Daoy (cell line): ENCODE measurements at regions not wholly inside any gene's neighbourhood (a gene's known extent, or its start where the extent isn't known, plus 50 kb on each side); places are given as distances from the start of the nearest gene placed in this dataset.
A peak's percentile ranks its signal among the peaks of the same experiment; 100 is the strongest.

Experiments used
- DNase-seq: peaks from one replicate; pipeline ENCODE4 v3.0.0-alpha.2; 2015; ENCODE audit warnings: low read depth

DNA sequence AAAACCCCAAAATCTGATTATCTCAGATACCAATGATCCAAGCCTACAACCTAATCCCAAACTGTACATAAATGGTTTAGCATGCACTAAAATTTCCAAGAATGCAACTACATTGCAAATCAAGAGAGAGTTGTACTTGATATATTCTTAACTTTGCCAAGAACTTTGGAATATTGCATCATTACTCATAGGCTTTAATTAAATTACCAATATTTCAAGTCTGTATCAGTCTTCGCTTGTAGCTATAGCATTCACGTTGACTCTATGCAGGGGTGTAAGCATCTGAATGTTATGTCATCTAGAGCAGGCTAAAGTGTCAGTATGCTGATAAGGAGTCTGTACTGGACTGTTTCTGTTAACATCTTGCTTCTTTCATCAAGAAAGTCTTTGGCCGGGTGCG is 56.3 kb downstream of the FOXI3 start:
- DNase-seq, result no peak

DNA sequence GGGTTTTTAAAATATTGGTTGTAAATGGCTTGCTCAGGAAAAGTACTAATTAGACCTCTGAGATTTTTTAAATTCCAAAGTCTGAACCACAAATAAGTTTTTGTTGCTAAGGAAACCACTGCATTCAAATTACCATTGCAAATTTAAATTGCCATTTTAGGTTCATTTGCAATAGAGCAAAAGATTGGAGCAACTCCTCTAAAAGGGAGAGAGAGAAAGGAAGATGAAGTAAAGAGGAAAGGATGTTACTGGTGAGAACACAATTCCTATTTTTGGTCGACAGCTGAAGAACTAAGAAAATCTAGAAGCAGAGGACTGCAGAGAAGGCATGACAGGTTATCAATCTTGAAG is 74.9 kb downstream of the FOXI3 start:
- DNase-seq, result no peak

DNA sequence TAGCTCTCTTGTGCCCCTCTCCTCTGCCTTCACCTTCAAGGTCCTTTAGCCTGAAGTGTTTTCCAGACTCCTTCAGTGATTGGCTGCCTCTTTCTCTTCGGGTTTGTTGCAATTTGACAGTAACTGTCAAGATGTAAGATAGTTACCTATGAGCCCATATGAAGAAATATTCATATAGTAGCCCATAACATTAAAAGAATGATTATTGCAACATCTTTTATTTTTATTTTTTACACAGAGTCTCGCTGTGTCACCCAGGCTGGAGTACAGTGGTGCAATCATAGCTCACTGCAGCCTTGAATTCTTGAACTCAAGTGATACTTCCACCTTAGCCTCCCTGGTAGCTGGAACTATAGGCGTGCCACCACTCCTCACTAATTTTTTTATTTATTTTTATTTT is 80.5 kb downstream of the FOXI3 start:
- DNase-seq, result no peak

DNA sequence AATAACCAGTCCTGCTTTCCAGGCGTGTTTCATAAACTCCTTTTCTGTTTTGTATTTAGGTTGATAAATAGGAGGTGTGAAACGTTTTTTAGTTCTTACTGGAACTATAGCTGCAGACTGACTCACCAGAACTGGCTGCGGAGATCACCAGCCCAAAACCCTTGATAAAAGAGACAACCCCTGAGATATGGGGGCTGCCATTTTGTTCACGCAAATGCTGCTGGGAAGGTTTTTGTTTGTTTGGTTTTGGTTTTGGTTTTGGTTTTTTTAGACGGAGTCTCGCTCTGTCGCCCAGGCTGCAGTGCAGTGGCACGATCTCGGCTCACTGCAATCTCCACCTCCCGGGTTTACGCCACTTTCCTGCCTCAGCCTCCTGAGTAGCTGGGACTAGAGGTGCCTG is 87.1 kb downstream of the FOXI3 start:
- peak; percentile 37 for DNase-seq

DNA sequence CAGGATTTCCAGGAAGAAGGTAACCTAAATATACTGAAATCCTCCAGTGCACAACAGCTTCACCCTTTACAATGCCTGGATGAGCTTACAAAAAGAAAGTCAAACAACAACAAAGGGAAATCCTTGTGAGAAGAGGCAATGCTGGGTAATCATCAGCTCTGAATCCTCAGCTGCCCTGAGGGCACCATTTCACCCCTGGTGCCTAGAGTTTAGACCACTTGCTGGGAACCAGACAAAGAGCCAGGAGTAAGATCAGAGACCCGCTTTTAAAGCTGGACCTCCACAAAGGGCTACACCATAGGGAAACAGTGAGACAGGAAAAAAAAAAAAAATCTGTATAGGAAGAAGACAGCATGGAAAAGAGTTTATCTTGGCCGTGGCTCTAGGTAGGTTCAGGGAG is 97.0 kb downstream of the FOXI3 start:
- no peak for DNase-seq

DNA sequence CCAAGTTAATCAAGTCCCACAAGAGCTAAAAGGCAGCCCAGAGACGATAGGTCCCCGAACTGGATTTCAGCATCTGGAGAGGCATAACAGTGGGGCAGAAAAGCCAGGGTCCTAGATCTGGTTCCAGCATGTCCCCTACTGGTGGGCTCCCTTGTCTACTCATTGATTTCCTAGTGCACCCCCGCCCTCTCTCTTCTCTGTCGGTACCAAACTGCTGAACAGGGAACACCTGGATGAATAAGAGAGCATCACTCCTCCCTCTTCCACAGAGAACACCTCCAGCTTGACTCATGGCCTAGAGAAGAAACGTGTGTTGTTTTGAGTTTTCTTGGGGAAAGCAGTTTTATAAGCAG is 101.3 kb downstream of the FOXI3 start:
- no peak for DNase-seq

DNA sequence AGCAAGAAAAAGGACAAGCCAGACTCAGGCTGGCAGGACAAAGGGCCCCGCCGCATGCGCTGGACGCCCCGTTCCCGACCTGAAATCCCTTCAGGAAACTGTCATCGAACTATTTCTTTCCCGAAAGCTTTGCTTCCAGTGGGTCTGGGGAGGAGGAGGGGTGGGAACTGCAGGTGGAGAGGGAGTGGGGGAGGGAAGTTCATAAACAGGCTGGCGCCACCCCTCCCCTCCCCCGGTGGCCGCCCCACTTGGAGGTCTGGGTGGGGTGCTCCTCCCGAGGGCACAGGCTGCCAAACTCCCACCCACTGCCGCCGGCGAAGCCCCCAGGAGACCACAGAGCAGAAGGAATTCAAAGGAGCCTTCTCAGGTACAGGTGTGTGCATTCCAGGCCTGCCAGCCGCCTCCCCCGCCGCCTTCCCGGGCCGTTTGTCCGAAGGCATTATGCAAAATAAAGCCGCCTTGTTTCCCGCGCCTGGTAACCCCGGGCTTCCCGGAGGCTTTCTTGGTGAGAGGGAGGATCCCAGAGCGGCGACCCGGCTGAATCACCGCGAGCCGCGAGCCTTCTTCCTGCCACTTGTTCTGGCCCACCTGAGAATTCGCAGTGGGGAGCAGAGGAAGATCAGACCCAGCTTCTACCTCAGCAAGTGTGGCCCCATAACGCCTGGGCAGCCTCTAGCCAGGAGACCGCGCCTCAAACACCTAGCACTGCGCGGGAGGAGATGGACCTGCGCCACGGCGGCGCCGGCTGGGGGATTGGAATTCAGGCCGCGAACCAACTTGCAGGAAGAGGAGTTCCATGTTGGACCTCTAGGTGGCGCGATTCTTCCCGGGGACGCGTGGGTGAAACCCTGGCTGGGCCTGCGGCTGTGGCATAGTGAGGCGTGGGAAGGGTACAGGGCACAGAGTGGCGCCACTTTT is 101.9 kb downstream of the FOXI3 start:
- peak; percentile 73 for DNase-seq

DNA sequence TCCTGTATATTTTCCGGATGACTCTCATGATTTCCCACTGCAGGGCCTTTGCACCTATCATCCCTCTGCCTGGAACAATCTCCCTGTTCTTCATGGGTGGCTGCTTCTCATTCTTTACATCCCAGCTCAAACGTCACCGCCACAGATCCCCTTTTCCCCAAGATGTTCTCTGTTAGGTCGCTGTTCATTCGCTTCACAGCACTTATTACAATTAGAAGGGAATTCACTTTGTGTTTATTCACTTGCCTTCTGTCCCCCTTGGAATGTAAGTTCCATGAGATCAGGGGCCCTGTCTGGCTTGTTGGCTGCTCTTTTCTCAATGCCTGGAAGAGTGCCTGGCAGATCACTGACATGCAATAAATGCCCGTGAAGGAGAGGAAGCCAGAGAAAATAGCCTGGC is 106.7 kb downstream of the FOXI3 start:
- DNase-seq, result no peak

DNA sequence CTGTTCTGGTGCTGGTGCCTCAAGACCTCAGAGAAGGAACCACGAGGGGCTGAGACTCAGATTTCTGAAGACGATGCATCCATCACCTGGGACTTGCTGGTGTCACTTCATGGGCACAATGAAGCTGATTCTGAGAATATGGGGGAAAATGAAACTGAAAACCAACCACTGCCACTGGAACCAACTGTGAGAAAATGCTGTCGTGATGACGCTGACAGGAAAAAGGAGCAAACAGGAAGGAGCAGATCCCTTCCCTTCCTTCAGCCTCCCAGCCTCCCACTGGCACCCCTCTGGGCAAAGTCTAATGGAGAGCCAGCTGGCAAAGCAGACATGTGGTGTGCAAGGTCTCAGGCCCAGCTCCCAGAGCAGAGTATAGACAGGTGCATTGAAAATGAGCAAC is 109.7 kb downstream of the FOXI3 start:
- DNase-seq, result peak; percentile 50

DNA sequence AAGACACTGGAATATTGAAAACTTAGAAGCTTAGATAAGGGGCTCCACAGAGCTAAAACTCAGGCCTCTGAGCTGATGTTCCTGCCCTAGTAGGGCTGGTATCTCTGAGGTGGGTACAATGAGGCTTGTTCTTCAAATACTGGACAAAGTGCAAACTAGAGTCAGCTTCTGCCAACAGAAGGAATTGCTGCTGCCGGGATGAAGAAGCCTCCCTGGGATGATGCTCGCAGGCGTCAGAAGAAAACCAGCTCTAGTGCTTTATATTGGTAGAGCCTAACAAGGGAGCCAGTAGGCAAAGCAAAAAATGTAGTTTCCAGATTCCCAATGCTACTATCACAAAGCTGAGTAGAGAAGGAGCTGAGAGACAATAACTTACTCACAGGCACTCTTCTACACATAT is 118.1 kb downstream of the FOXI3 start:
- DNase-seq, result no peak

DNA sequence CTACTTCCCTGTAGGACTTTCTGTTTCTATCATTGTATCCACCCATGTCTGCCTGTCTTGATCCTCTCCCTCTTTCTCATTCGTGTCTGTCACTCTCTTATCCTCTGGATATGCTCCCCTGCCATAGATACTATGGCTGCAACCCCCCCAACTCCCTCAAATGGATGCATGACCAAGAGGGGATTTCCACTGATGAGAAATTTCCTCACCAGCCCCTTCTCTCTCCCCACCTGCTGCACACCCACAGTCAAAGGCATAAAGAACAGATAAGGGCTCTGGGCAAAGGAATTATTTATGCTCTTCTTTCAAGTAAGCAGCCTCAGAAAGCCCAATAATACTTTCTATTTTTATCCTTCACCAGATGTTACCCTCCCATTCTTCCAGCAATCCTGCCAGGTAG is 121.3 kb downstream of the FOXI3 start:
- DNase-seq, result peak; percentile 11

DNA sequence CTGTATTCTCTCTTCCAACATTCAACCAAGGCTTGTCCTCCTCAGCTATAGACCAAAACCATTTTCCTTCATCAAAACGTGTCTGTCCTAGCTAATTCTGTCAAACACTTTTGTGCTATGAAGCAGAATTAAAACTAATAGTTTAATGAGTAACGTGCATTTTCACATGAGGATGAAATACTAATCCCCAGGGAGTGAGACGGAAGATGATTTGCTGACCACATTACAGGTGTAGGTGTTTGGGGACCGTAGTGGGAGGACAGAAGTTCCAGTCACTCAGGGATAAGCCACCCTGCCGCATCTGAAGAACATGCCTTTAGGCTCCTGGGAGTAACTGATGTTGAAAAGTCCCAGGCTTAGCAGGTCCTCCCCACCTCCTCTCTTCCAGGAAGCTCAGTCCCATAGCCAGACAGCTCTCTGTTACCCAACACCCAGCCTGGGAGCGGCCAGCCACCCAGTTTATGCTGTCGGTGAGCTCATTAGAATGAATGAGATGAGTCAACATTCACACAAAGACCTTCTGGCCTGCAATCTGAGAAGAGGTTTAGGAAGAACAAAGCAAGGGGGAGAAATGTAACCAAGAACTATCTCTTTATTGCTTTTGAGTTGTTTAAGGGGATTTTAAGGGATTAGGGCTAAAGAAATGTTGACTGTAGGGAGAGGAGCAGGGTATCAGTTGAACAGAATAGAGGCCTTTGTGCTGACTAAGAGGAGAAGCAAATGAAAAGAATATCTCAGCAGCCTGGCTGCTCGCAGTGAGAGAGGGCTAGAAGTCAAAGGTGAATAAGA is 122.5 kb downstream of the FOXI3 start:
- DNase-seq, result peak; percentile 87

DNA sequence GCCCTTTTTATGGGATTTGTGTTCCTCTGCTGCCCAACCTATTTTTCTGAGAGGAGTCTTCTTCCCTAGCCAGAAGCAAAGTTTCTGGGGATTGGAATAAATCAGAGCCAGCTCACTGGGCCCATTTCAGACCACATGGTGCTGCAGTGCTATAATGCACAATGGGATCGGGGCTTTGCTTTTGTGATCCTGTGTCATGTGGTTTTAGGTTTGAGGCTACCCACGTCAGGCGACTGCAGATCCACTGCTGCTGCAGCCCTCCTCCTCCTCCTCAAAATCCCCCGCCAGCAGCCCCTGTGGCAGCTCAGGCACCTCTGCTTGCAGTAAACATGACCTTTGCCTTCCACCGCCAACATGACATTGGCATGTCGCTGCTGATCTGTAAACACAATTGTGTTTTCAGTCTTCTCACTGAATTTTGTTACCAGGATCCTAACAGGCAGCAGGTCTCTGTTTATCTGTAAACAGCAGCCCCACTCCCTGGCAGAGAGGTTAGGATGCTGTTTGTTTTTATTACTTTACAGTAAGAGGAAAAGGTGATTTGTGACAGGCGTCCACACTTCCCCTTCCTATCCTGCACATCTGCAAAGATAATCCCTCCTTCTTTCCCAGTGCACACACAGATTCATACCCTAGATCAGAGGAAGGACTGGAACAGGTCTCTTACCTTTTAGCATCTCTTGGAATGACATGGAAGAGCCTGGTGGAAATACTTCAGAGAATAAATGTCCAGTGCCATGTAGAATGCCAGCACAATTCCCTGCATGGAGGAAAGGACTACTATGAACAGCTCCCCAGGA is 130.8 kb downstream of the FOXI3 start:
- DNase-seq, result no peak

DNA sequence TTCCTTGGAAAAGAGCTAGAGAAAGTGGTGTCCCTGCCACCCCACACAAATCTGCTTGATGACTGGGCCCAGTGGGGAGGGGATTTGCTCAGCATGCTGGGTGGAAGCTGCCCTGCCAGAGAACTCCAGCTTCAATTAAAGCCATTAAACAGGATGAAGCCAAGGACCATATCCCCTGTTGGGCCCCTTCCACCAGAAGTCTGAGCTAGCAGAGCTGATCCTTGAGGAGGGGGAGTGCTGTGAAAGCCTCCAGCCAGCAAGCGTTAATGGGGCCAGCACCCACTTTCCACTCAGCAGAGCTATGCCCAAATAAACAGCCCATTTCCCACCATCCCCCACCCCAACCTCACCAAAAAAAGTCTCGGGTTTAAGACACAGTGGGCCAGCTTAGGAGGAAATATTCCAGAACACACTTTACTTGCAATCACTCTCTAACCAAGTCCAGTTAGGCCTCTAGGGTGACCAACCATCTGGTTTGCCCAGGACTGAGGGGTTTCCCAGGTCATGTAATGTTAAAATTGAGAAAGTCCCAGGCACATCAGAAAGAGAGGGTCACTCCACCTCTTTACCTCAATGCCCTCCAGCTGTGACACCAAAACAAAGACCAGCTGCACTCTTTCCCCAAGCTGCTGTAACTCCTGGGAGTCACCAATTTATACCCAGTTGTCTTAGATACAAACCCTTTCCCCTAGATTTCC is 132.3 kb downstream of the FOXI3 start:
- no peak for DNase-seq

DNA sequence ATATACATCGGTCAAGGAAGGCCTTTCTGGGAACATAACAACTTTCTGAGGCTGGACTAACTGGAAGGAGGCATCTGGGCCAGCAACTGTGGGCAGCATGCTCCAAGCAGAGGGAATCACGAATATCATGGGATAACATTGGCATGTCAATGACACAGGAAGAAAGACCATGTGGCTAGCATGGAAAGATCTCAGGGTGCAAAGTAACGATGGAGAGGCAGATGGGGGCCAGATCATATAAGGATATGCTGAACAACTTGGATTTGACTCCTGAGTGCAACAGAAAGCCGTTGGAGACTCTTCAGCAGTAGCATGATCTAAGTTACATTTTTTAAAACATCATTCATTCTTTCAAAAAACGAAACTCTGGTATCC is 133.6 kb downstream of the FOXI3 start:
- no peak for DNase-seq

DNA sequence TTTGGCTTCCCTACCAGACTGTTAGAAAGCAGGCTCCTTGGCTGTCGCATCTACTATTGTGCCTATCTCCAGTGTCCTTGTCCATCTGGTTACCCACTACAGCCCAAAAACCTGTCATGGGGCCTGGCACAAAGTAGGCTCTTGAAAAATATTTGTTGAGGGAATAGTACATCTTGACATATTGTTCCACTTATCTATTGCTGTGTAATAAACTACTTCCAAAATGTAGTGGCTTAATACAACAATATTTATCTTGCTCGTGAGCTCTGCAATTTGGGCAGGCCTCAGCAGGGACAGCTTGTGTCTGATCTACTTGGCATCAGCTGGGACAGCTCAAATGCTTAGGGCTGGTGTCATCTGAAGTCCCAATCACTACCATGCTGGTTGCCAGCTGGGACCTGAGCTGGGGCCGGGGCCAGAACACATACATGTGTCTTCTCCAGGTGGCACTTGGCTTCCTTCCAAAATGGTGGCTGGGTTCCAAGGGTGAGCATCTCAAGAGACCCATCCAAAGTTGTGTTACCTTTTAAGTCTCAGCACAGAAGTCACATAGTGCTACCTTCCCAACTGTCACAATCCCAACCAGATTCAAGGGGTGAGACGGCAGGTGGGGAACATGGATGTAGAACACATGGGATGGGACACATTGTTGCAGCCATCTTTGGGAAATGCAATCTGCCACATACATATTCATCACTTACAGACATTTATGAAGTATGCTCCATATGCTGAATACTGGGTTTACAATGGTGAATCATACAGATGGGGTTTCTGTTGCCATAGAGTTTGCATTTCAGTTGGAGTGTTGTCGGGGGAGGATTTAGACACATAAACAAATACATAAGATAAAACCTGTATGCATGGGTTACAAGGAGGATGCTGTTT is 134.2 kb downstream of the FOXI3 start:
- no peak for DNase-seq

DNA sequence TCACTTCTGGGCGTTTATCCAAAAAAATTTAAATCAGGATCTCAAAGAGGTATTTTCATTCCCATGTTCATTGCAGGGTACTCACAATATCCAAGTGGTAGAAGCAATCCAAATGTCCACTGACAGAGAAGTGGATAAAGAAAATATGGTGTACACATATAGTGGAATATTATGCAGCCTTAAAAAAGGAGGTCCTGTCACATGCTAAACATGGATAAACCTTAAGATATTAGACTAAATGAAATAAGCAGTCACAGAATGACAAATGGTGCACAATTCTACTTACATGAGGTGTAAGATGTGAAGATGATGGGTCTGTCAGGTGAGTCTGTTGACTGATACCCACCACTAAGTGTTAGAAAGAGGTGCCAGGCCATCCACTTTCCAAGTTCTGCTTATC is 140.6 kb downstream of the THNSL2 start:
- no peak for DNase-seq

DNA sequence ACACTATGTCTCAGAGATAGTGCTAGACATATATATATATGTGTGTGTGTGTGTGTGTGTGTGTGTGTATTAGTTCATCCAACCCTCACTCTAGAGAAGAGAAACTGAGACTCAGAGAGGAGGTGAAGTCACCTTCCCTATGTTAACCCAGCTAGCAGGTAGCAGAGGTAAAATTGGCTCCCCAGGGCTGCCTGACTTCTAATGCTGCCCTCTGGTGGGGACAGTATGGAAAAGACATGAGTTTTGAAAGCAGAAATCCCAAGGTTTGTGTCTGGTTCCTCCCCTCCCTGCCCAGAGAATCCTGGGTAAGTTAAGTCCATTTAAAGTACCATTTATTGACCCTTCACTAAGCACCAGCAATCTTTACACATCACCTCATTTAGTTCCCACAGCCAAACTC is 137.7 kb downstream of the THNSL2 start:
- DNase-seq, result peak; percentile 24

DNA sequence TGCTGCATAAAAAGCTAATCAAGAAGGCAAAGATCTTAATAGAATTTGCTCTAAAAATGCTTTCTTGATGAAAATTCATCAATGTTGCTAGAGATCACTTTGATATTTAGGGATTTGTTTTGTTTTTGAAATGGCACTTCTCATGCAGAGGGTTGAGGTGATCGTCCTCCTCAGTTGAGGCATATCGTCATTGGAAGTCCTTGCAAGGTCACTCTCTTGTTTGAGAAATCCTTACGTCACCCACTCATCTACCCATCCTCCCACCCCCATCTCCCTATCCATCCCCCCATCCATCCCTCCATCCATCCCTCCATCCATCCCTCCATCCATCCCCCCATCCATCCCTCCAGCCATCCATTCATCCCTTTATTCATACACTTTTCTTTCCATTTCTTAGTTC is 133.7 kb downstream of the THNSL2 start:
- DNase-seq, result no peak

DNA sequence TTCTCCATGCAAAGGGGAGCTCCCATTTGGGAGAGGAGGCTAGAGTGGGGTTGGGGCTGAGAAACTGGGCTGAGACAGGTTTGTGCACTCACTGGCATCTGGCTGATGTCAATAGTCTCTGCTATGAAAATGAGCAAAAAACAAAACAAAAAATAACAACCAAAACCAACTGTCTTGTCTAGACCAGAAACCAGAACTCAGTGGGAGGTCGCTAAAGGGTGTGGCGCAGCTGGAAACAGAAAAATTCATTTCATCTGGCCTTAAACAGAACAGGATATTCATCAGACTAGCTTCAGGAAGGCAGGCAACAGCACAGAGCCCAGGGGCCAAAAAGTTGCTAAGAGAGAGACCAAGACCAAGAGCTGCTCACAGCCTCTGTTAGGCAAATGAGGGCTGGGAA is 126.1 kb downstream of the THNSL2 start:
- DNase-seq, result peak; percentile 28
